ENCODE measurements at regions not wholly inside any gene's neighbourhood (a gene's known extent, or its start where the extent isn't known, plus 50 kb on each side); places are given as distances from the start of the nearest gene placed in this dataset.

- no peak for TF ChIP-seq EP300 (conservative IDR thresholded peaks at IDR 0.05; ENCODE audit: poor library complexity, severe bottlenecking)
- TF ChIP-seq TAF1 (IDR thresholded peaks at IDR 0.05; ENCODE audit: low read depth) = no peak
- TF ChIP-seq CTCF (IDR thresholded peaks at IDR 0.05; ENCODE audit: poor library complexity, severe bottlenecking) = no peak
- TF ChIP-seq RAD21 (conservative IDR thresholded peaks at IDR 0.05) = no peak
Observed at GRCh38 chr14:51516706-51517395, 134.9 kb upstream of the FRMD6 start.
